Parathyroid adenoma (tissue), 2 donors: ENCODE measurements at regions not wholly inside any gene's neighbourhood (a gene's known extent, or its start where the extent isn't known, plus 50 kb on each side); places are given as distances from the start of the nearest gene placed in this dataset.

Experiments used
- H2AFZ ChIP-seq: fragments of 300-600 bp; sonication (generic); one replicate; pipeline ENCODE4 v1.7.0; 2017; ENCODE audit warnings: antibody characterized with exemption, mild to moderate bottlenecking
- H3K27ac ChIP-seq: fragments of 300-600 bp; sonication (generic); one replicate; pipeline ENCODE4 v1.7.0; 2017
- H3K27me3 ChIP-seq: fragments of 300-600 bp; sonication (generic); one replicate; pipeline ENCODE4 v1.7.0; 2017; ENCODE audit warnings: low read length; ENCODE audit not compliant: control insufficient read depth, insufficient read depth
- H3K36me3 ChIP-seq: fragments of 300-600 bp; sonication (generic); one replicate; pipeline ENCODE4 v1.7.0; 2017; ENCODE audit warnings: low read length; ENCODE audit not compliant: control insufficient read depth, insufficient read depth
- H3K4me1 ChIP-seq: fragments of 300-600 bp; sonication (generic); one replicate; pipeline ENCODE4 v1.7.0; 2017; ENCODE audit warnings: control low read depth
- H3K4me2 ChIP-seq: fragments of 300-600 bp; sonication (generic); one replicate; pipeline ENCODE4 v1.7.0; 2017; ENCODE audit warnings: low read length
- H3K4me3 ChIP-seq: fragments of 300-600 bp; sonication (generic); one replicate; pipeline ENCODE4 v1.7.0; 2017; ENCODE audit warnings: low read depth, low read length
- H3K79me2 ChIP-seq: fragments of 300-600 bp; sonication (generic); one replicate; pipeline ENCODE4 v1.7.0; 2017; ENCODE audit warnings: control low read depth
- H3K9ac ChIP-seq: fragments of 300-600 bp; sonication (generic); one replicate; pipeline ENCODE4 v1.7.0; 2017; ENCODE audit warnings: mild to moderate bottlenecking
- H3K9me3 ChIP-seq: fragments of 300-600 bp; sonication (generic); one replicate; pipeline ENCODE4 v1.7.0; 2017; ENCODE audit warnings: low read length; ENCODE audit not compliant: control insufficient read depth
- CTCF ChIP-seq: fragments of 300-600 bp; sonication (generic); IDR thresholded peaks from one replicate; pipeline ENCODE4 v1.7.0; 2017; ENCODE audit warnings: antibody characterized with exemption, mild to moderate bottlenecking
- donor health status: primary hyperparathyroidism.

DNA sequence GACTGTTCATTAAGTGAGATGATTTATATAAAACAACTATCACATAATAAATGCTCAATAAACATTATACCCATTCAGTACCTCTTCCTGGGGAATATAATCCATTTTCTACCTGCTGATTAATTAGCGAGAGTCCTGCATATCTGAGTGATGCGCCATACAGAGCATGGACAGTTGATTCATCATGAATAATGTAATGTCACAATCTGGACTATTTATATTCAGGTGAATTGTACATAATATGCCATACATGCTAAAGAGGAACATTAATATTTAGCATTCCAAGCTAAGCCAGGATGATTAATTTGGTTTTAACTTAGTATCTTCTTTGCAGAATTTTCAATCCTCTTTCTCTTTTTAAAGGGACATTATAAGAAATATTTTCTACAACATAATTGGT lies 362.0 kb upstream of the XYLT1 start:
- no peak overlapping the region for H3K9ac ChIP-seq
- no peak for TF ChIP-seq CTCF
- H3K27me3 ChIP-seq, result no peaks in the 10 kb centered on the region
- H2AFZ ChIP-seq, result no peak overlapping the region
- H3K4me2 ChIP-seq, result no peak overlapping the region
- no peaks in the 10 kb centered on the region for H3K4me1 ChIP-seq
- no peaks in the 10 kb centered on the region for H3K9me3 ChIP-seq
- H3K79me2 ChIP-seq, result no peaks in the 10 kb centered on the region
- H3K36me3 ChIP-seq, result no peaks in the 10 kb centered on the region
- H3K4me3 ChIP-seq, result no peak overlapping the region
- H3K27ac ChIP-seq, result no peak overlapping the region

- no peak overlapping the region for H3K9ac ChIP-seq
- no peaks in the 10 kb centered on the region for H3K4me1 ChIP-seq
- no peaks in the 10 kb centered on the region for H3K36me3 ChIP-seq
- H3K4me3 ChIP-seq, result no peak overlapping the region
- no peak overlapping the region for H2AFZ ChIP-seq
- no peaks in the 10 kb centered on the region for H3K27me3 ChIP-seq
- H3K79me2 ChIP-seq, result no peaks in the 10 kb centered on the region
- no peak overlapping the region for H3K4me2 ChIP-seq
- TF ChIP-seq CTCF, result no peak
- no peak overlapping the region for H3K27ac ChIP-seq
- no peaks in the 10 kb centered on the region for H3K9me3 ChIP-seq
Measured at GRCh38 chr16:17831330-17831729, 360.6 kb upstream of the XYLT1 start.

- Histone ChIP-seq H3K4me2 (no peak overlapping the region), H3K27ac (no peak overlapping the region), H3K36me3 (no peaks in the 10 kb centered on the region), H3K4me1 (no peaks in the 10 kb centered on the region), H2AFZ (no peak overlapping the region), H3K4me3 (no peak overlapping the region), H3K79me2 (no peaks in the 10 kb centered on the region), H3K9ac (no peak overlapping the region), H3K27me3 (no peaks in the 10 kb centered on the region), H3K9me3 (no peaks in the 10 kb centered on the region)
- no peak for TF ChIP-seq CTCF
Measured at GRCh38 chr16:17830651-17831050, 359.9 kb upstream of the XYLT1 start.

- no peak overlapping the region for H3K27ac ChIP-seq
Measured at GRCh38 chr16:17829811-17830210, 359.1 kb upstream of the XYLT1 start.

More at GRCh38 chr16:17829811-17830210, 359.1 kb upstream of the XYLT1 start:
- Histone ChIP-seq H3K36me3 (no peaks in the 10 kb centered on the region), H3K4me2 (no peak overlapping the region), H3K9me3 (no peaks in the 10 kb centered on the region), H2AFZ (no peak overlapping the region), H3K9ac (no peak overlapping the region), H3K4me1 (no peaks in the 10 kb centered on the region), H3K4me3 (no peak overlapping the region), H3K27me3 (no peaks in the 10 kb centered on the region), H3K79me2 (no peaks in the 10 kb centered on the region)
- no peak for TF ChIP-seq CTCF
